Naive B cell (primary cell): ENCODE measurements at regions not wholly inside any gene's neighbourhood (a gene's known extent, or its start where the extent isn't known, plus 50 kb on each side); places are given as distances from the start of the nearest gene placed in this dataset.

Source experiments
- ATAC-seq, 2 donors: fragments of 150-1000 bp; cut with Tn5 transposase; 2 replicates each; pipeline ENCODE4 v1.10.0; 2021; ENCODE audit warnings: low read depth in 2 of 2, mild to moderate bottlenecking in 2 of 2, moderate library complexity in 2 of 2
- DNase-seq: peaks from one replicate; pipeline ENCODE4 v3.0.0; 2022
- H3K27ac Mint-ChIP-seq, 6 donors: one replicate each; pipeline ENCODE4 v1.8.0; 2020 to 2022; ENCODE audit warnings: mild to moderate bottlenecking in 6 of 6, mixed read lengths in 6 of 6, moderate library complexity in 5 of 6, inconsistent platforms in 2 of 6
- H3K27me3 Mint-ChIP-seq, 3 donors: one replicate each; pipeline ENCODE4 v1.8.0; 2021 to 2022; ENCODE audit warnings: mixed read lengths in 3 of 3, mild to moderate bottlenecking in 1 of 3
- H3K36me3 Mint-ChIP-seq, 2 donors: one replicate each; pipeline ENCODE4 v1.8.0; 2020 to 2022; ENCODE audit warnings: mixed read lengths in 2 of 2, inconsistent platforms in 1 of 2, mild to moderate bottlenecking in 1 of 2
- H3K4me1 Mint-ChIP-seq, 3 donors: one replicate each; pipeline ENCODE4 v1.8.0; 2020 to 2022; ENCODE audit warnings: mixed read lengths in 3 of 3, inconsistent platforms in 1 of 3, mild to moderate bottlenecking in 1 of 3, moderate library complexity in 1 of 3
- H3K4me3 Mint-ChIP-seq, 8 donors: one replicate each; pipeline ENCODE4 v1.8.0; 2020 to 2022; ENCODE audit warnings: mild to moderate bottlenecking in 8 of 8, mixed read lengths in 8 of 8, moderate library complexity in 8 of 8, inconsistent platforms in 2 of 8
- H3K9me3 Mint-ChIP-seq, 7 donors: one replicate each; pipeline ENCODE4 v1.8.0; 2020 to 2022; ENCODE audit warnings: mixed read lengths in 7 of 7, mild to moderate bottlenecking in 5 of 7, inconsistent platforms in 2 of 7, moderate library complexity in 1 of 7

- ATAC-seq, result no peak
- Mint-ChIP-seq H3K4me3 (no peak overlapping the region), H3K27ac (no peak overlapping the region), H3K4me1 (no peaks in the 10 kb centered on the region), H3K9me3 (peaks cover 0 to 5% (median 0%) of the 10 kb centered on the region in 7 donors), H3K36me3 (no peaks in the 10 kb centered on the region), H3K27me3 (no peaks in the 10 kb centered on the region)
- DNase-seq, result no peak
These were observed 553.7 kb downstream of the FOXG1 start for GRCh38 chr14:29320286-29320685.

GRCh38 chr14:29321646-29322045 lies 555.1 kb downstream of the FOXG1 start:
- peaks cover 0 to 5% (median 0%) of the 10 kb centered on the region in 7 donors for H3K9me3 Mint-ChIP-seq
- no peaks in the 10 kb centered on the region for H3K4me1 Mint-ChIP-seq
- ATAC-seq (no peak), DNase-seq (no peak)
- H3K27ac Mint-ChIP-seq, result peak overlapping the region in 1 of 6 donors; percentile 63
- no peak overlapping the region for H3K4me3 Mint-ChIP-seq
- no peaks in the 10 kb centered on the region for H3K27me3 Mint-ChIP-seq
- no peaks in the 10 kb centered on the region for H3K36me3 Mint-ChIP-seq

- H3K27ac Mint-ChIP-seq, result no peak overlapping the region
- no peaks in the 10 kb centered on the region for H3K4me1 Mint-ChIP-seq
- ATAC-seq, result no peak
- H3K4me3 Mint-ChIP-seq, result no peak overlapping the region
- H3K27me3 Mint-ChIP-seq, result no peaks in the 10 kb centered on the region
- DNase-seq, result no peak
- H3K9me3 Mint-ChIP-seq, result peaks cover 0 to 3% (median 0%) of the 10 kb centered on the region in 7 donors
- no peaks in the 10 kb centered on the region for H3K36me3 Mint-ChIP-seq
These were observed 573.0 kb downstream of the FOXG1 start for GRCh38 chr14:29339494-29340172.

- DNase-seq (no peak), ATAC-seq (no peak)
- H3K27me3 Mint-ChIP-seq, result no peaks in the 10 kb centered on the region
- no peak overlapping the region for H3K4me3 Mint-ChIP-seq
- H3K4me1 Mint-ChIP-seq, result no peaks in the 10 kb centered on the region
- no peak overlapping the region for H3K27ac Mint-ChIP-seq
- no peaks in the 10 kb centered on the region for H3K36me3 Mint-ChIP-seq
- H3K9me3 Mint-ChIP-seq, result peaks cover 0 to 5% (median 0%) of the 10 kb centered on the region in 7 donors
These were observed 579.1 kb downstream of the PRKD1 start for GRCh38 chr14:29348504-29348903.

GRCh38 chr14:29350496-29350895 lies 577.2 kb downstream of the PRKD1 start:
- ATAC-seq, result no peak
- no peak for DNase-seq
- Mint-ChIP-seq H3K9me3 (peaks cover 0 to 5% (median 0%) of the 10 kb centered on the region in 7 donors), H3K36me3 (no peaks in the 10 kb centered on the region), H3K4me1 (no peaks in the 10 kb centered on the region), H3K4me3 (no peak overlapping the region), H3K27ac (no peak overlapping the region), H3K27me3 (no peaks in the 10 kb centered on the region)

- ATAC-seq (no peak), DNase-seq (no peak)
- Mint-ChIP-seq H3K27ac (no peak overlapping the region), H3K27me3 (no peaks in the 10 kb centered on the region), H3K4me3 (no peak overlapping the region), H3K36me3 (no peaks in the 10 kb centered on the region), H3K4me1 (no peaks in the 10 kb centered on the region), H3K9me3 (peaks cover 0 to 2% (median 0%) of the 10 kb centered on the region in 7 donors)
These were observed 575.5 kb downstream of the PRKD1 start for GRCh38 chr14:29351996-29352705.

GRCh38 chr14:29352706-29353080 lies 575.0 kb downstream of the PRKD1 start:
- Mint-ChIP-seq H3K27me3 (no peaks in the 10 kb centered on the region), H3K4me3 (no peak overlapping the region), H3K4me1 (no peaks in the 10 kb centered on the region), H3K27ac (no peak overlapping the region), H3K9me3 (peaks cover 0 to 5% (median 0%) of the 10 kb centered on the region in 7 donors), H3K36me3 (no peaks in the 10 kb centered on the region)
- no peak for ATAC-seq
- no peak for DNase-seq

GRCh38 chr14:29353513-29353912 lies 574.1 kb downstream of the PRKD1 start:
- H3K27ac Mint-ChIP-seq, result no peak overlapping the region
- no peaks in the 10 kb centered on the region for H3K4me1 Mint-ChIP-seq
- H3K4me3 Mint-ChIP-seq, result no peak overlapping the region
- H3K27me3 Mint-ChIP-seq, result no peaks in the 10 kb centered on the region
- H3K9me3 Mint-ChIP-seq, result peaks cover 0 to 5% (median 0%) of the 10 kb centered on the region in 7 donors
- DNase-seq (no peak), ATAC-seq (no peak)
- H3K36me3 Mint-ChIP-seq, result no peaks in the 10 kb centered on the region

GRCh38 chr14:29354486-29354885 lies 573.2 kb downstream of the PRKD1 start:
- no peak overlapping the region for H3K4me3 Mint-ChIP-seq

GRCh38 chr14:29355331-29355730 lies 572.3 kb downstream of the PRKD1 start:
- ATAC-seq, result no peak
- H3K36me3 Mint-ChIP-seq, result no peaks in the 10 kb centered on the region
- DNase-seq, result no peak
- no peak overlapping the region for H3K4me3 Mint-ChIP-seq
- H3K4me1 Mint-ChIP-seq, result no peaks in the 10 kb centered on the region
- peaks cover 0 to 5% (median 0%) of the 10 kb centered on the region in 7 donors for H3K9me3 Mint-ChIP-seq
- no peak overlapping the region for H3K27ac Mint-ChIP-seq
- no peaks in the 10 kb centered on the region for H3K27me3 Mint-ChIP-seq

More at GRCh38 chr14:29354486-29354885, 573.2 kb downstream of the PRKD1 start:
- no peak overlapping the region for H3K27ac Mint-ChIP-seq
- no peaks in the 10 kb centered on the region for H3K4me1 Mint-ChIP-seq
- H3K9me3 Mint-ChIP-seq, result peaks cover 0 to 5% (median 0%) of the 10 kb centered on the region in 7 donors
- no peak for DNase-seq
- H3K27me3 Mint-ChIP-seq, result no peaks in the 10 kb centered on the region
- H3K36me3 Mint-ChIP-seq, result no peaks in the 10 kb centered on the region
- ATAC-seq, result no peak

GRCh38 chr14:29355846-29356245 lies 571.8 kb downstream of the PRKD1 start:
- Mint-ChIP-seq H3K4me3 (no peak overlapping the region), H3K9me3 (peaks cover 0 to 5% (median 0%) of the 10 kb centered on the region in 7 donors), H3K27me3 (no peaks in the 10 kb centered on the region), H3K36me3 (no peaks in the 10 kb centered on the region), H3K27ac (no peak overlapping the region), H3K4me1 (no peaks in the 10 kb centered on the region)
- DNase-seq (no peak), ATAC-seq (no peak)

- H3K36me3 Mint-ChIP-seq, result no peaks in the 10 kb centered on the region
- no peaks in the 10 kb centered on the region for H3K4me1 Mint-ChIP-seq
- no peak overlapping the region for H3K4me3 Mint-ChIP-seq
- ATAC-seq (no peak), DNase-seq (no peak)
- H3K27me3 Mint-ChIP-seq, result no peaks in the 10 kb centered on the region
- H3K9me3 Mint-ChIP-seq, result peaks cover 0 to 11% (median 2%) of the 10 kb centered on the region in 7 donors
- H3K27ac Mint-ChIP-seq, result no peak overlapping the region
These were observed 567.0 kb downstream of the PRKD1 start for GRCh38 chr14:29360656-29361055.

- no peak overlapping the region for H3K27ac Mint-ChIP-seq
- ATAC-seq (no peak), DNase-seq (no peak)
- H3K4me1 Mint-ChIP-seq, result no peaks in the 10 kb centered on the region
- peaks cover 0 to 5% (median 1%) of the 10 kb centered on the region in 7 donors for H3K9me3 Mint-ChIP-seq
- no peaks in the 10 kb centered on the region for H3K36me3 Mint-ChIP-seq
- H3K4me3 Mint-ChIP-seq, result no peak overlapping the region
- H3K27me3 Mint-ChIP-seq, result no peaks in the 10 kb centered on the region
These were observed 557.6 kb downstream of the PRKD1 start for GRCh38 chr14:29370024-29370423.

GRCh38 chr14:29376237-29376636 lies 551.4 kb downstream of the PRKD1 start:
- Mint-ChIP-seq H3K4me3 (no peak overlapping the region), H3K9me3 (peaks cover 0 to 4% (median 0%) of the 10 kb centered on the region in 7 donors), H3K4me1 (no peaks in the 10 kb centered on the region), H3K27me3 (no peaks in the 10 kb centered on the region), H3K36me3 (no peaks in the 10 kb centered on the region), H3K27ac (no peak overlapping the region)
- DNase-seq (no peak), ATAC-seq (no peak)
